ENCODE measurements at regions not wholly inside any gene's neighbourhood (a gene's known extent, or its start where the extent isn't known, plus 50 kb on each side); places are given as distances from the start of the nearest gene placed in this dataset.

DNA sequence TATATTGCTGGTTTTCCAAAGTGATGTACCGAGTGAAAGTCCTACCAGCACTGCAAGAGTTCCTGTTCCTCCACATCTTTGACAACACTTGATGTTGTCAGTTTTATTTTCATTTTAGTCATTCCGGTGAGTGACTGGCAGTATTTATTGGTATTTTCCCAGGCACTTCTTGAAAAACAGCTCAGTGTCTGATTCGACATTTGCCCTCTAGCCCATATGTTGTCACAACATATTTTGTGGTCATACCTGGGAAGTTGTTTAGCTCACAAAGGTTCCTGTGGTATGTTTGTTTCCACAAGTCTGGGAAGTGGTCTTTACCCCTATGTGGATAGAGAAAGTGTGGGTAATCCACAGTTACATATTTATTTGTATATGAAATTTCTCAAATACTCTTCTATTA is 463.6 kb downstream of the HAPSTR1 start:
- Histone ChIP-seq H3K27me3 (ENCODE audit: control insufficient read depth in 4 of 4, insufficient read depth in 4 of 4, low read length in 3 of 4) (no peaks in the 10 kb centered on the region), H3K27ac (ENCODE audit: low read depth in 1 of 2, low read length in 2 of 2) (no peak overlapping the region), H3K9ac (ENCODE audit: low read depth in 1 of 2, low read length in 2 of 2) (no peak overlapping the region), H3K9me3 (ENCODE audit: control insufficient read depth in 4 of 4, low read length in 3 of 4) (peaks cover 0 to 6% (median 0%) of the 10 kb centered on the region in 4 donors), H3K4me1 (ENCODE audit: control insufficient read depth in 4 of 4, insufficient read depth in 4 of 4, low read length in 3 of 4) (peaks cover 0 to 6% (median 1%) of the 10 kb centered on the region in 4 donors), H3K4me3 (ENCODE audit: low read depth in 1 of 3, low read length in 3 of 3) (no peak overlapping the region), H3K36me3 (ENCODE audit: control insufficient read depth in 4 of 4, insufficient read depth in 3 of 4, low read depth in 1 of 4, low read length in 3 of 4) (peaks cover 0 to 2% (median under 1%) of the 10 kb centered on the region in 4 donors)
- no peak for DNase-seq (ENCODE audit: low spot score)
- TF ChIP-seq YY1 (IDR thresholded peaks at IDR 0.05), result no peak
- TF ChIP-seq FOXA1 (IDR thresholded peaks at IDR 0.05), result no peak
- TF ChIP-seq RAD21 (IDR thresholded peaks at IDR 0.05), result no peak
- TF ChIP-seq HNF4G (IDR thresholded peaks at IDR 0.05), result no peak
- no peak for TF ChIP-seq GABPA (IDR thresholded peaks at IDR 0.05 in 1 of 2, conservative IDR thresholded peaks at IDR 0.05 in 1 of 2)
- no peak for TF ChIP-seq HNF4A (conservative IDR thresholded peaks at IDR 0.05)
- TF ChIP-seq, protein P1, sequence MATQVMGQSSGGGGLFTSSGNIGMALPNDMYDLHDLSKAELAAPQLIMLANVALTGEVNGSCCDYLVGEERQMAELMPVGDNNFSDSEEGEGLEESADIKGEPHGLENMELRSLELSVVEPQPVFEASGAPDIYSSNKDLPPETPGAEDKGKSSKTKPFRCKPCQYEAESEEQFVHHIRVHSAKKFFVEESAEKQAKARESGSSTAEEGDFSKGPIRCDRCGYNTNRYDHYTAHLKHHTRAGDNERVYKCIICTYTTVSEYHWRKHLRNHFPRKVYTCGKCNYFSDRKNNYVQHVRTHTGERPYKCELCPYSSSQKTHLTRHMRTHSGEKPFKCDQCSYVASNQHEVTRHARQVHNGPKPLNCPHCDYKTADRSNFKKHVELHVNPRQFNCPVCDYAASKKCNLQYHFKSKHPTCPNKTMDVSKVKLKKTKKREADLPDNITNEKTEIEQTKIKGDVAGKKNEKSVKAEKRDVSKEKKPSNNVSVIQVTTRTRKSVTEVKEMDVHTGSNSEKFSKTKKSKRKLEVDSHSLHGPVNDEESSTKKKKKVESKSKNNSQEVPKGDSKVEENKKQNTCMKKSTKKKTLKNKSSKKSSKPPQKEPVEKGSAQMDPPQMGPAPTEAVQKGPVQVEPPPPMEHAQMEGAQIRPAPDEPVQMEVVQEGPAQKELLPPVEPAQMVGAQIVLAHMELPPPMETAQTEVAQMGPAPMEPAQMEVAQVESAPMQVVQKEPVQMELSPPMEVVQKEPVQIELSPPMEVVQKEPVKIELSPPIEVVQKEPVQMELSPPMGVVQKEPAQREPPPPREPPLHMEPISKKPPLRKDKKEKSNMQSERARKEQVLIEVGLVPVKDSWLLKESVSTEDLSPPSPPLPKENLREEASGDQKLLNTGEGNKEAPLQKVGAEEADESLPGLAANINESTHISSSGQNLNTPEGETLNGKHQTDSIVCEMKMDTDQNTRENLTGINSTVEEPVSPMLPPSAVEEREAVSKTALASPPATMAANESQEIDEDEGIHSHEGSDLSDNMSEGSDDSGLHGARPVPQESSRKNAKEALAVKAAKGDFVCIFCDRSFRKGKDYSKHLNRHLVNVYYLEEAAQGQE (IDR thresholded peaks at IDR 0.05), result no peak
- TF ChIP-seq, protein P2, sequence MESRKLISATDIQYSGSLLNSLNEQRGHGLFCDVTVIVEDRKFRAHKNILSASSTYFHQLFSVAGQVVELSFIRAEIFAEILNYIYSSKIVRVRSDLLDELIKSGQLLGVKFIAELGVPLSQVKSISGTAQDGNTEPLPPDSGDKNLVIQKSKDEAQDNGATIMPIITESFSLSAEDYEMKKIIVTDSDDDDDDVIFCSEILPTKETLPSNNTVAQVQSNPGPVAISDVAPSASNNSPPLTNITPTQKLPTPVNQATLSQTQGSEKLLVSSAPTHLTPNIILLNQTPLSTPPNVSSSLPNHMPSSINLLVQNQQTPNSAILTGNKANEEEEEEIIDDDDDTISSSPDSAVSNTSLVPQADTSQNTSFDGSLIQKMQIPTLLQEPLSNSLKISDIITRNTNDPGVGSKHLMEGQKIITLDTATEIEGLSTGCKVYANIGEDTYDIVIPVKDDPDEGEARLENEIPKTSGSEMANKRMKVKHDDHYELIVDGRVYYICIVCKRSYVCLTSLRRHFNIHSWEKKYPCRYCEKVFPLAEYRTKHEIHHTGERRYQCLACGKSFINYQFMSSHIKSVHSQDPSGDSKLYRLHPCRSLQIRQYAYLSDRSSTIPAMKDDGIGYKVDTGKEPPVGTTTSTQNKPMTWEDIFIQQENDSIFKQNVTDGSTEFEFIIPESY (IDR thresholded peaks at IDR 0.05), result no peak
- no peak for TF ChIP-seq NR2F2 (IDR thresholded peaks at IDR 0.05)
- TF ChIP-seq, protein P3, sequence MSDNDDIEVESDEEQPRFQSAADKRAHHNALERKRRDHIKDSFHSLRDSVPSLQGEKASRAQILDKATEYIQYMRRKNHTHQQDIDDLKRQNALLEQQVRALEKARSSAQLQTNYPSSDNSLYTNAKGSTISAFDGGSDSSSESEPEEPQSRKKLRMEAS (IDR thresholded peaks at IDR 0.05), result no peak
- TF ChIP-seq RXRA (IDR thresholded peaks at IDR 0.05), result no peak
- no peak for TF ChIP-seq TAF1 (conservative IDR thresholded peaks at IDR 0.05)
- TF ChIP-seq SP1 (IDR thresholded peaks at IDR 0.05), result no peak
- no peak for TF ChIP-seq ATF3 (IDR thresholded peaks at IDR 0.05)
- no peak for TF ChIP-seq FOXA2 (IDR thresholded peaks at IDR 0.05)
- no peak for TF ChIP-seq JUND (IDR thresholded peaks at IDR 0.05)
- no peak for TF ChIP-seq CTCF (IDR thresholded peaks at IDR 0.05; ENCODE audit: low read depth, low read length, missing input control)
- no peak for TF ChIP-seq EGR1 (IDR thresholded peaks at IDR 0.05; ENCODE audit: low read depth in 2 of 2)
- WGBS, result 98% methylated on average over 3 of the region's 3 CpGs

Measured in liver (tissue), 8 donors.